HCT116 (cell line): ENCODE measurements at regions not wholly inside any gene's neighbourhood (a gene's known extent, or its start where the extent isn't known, plus 50 kb on each side); places are given as distances from the start of the nearest gene placed in this dataset.
A peak's percentile ranks its signal among the peaks of the same experiment; 100 is the strongest.

Experiments used
- ATAC-seq: fragments of 200-7000 bp; cut with Tn5 transposase; 2 replicates; pipeline ENCODE4 v1.9.1; 2020; ENCODE audit warnings: mild to moderate bottlenecking, moderate library complexity
- BruUV-seq: library from RNA; stranded (reverse); fragments of 400-500 nt; replicated peaks from 2 replicates; lab custom pipeline; 2021; lab: Mats Ljungman, UMichigan
- CTCF ChIA-PET: fragments of 300-600 bp; sonication (Branson Sonifier 250); formaldehyde crosslinking; loops from one replicate; lab custom pipeline; 2021; ENCODE audit warnings: antibody characterized with exemption; lab: Charles Lee
- POLR2A ChIA-PET: fragments of 300-600, 350-600 bp; sonication (Branson Sonifier 250); formaldehyde crosslinking; loops from one replicate; lab custom pipeline; 2021; ENCODE audit warnings: antibody characterized with exemption; lab: Charles Lee
- RAD21 ChIA-PET, 2 experiments: fragments of 300-600 bp; sonication (Branson Sonifier 250); formaldehyde crosslinking; loops; one replicate each; lab custom pipeline; 2023; ENCODE audit warnings: low total read pairs in 2 of 2; ENCODE audit not compliant: uncharacterized antibody in 2 of 2, unreplicated experiment in 2 of 2, low non-redundant PET in 1 of 2; lab: Charles Lee
- DNase-seq: peaks from one replicate; pipeline ENCODE4 v3.0.0-alpha.2; 2010; ENCODE audit warnings: low read depth, low spot score
- H2AFZ ChIP-seq: fragments of 200-600 bp; shearing (Covaris generic), sonication (generic); 2 replicates; pipeline ENCODE4 v1.6.1; 2017; ENCODE audit warnings: low read depth, mixed run types, mixed read lengths, antibody characterized with exemption, low read length; ENCODE audit not compliant: poor library complexity, severe bottlenecking
- H3K27ac ChIP-seq: 2 replicates; pipeline ENCODE4 v1.5.1; 2012; ENCODE audit warnings: low read depth, low read length
- H3K27me3 ChIP-seq: fragments of 200-600 bp; sonication (generic); 2 replicates; pipeline ENCODE4 v1.6.1; 2016; ENCODE audit warnings: mixed run types, low read length, mixed read lengths; ENCODE audit not compliant: insufficient read depth
- H3K36me3 ChIP-seq, 2 experiments: fragments of 200-500 bp in 1 of 2; fragments of 200-600 bp in 1 of 2; sonication (Bioruptor generic) in 1 of 2; sonication (generic) in 1 of 2; 2 replicates each; pipeline versions ENCODE4 v1.5.1 to v1.6.1; 2014 to 2016; ENCODE audit warnings: low read length in 2 of 2, inconsistent platforms in 1 of 2, mixed read lengths in 1 of 2, mixed run types in 1 of 2; ENCODE audit not compliant: insufficient read depth in 2 of 2, control insufficient read depth in 1 of 2
- H3K4me1 ChIP-seq, 2 experiments: fragments of 200-600 bp in 1 of 2; sonication (generic) in 1 of 2; 2 replicates each; pipeline versions ENCODE4 v1.5.1 to v1.6.1; 2012 to 2017; ENCODE audit warnings: low read length in 2 of 2, inconsistent platforms in 1 of 2, mild to moderate bottlenecking in 1 of 2, mixed read lengths in 1 of 2, mixed run types in 1 of 2, moderate library complexity in 1 of 2; ENCODE audit not compliant: insufficient read depth in 2 of 2, control insufficient read depth in 1 of 2
- H3K4me2 ChIP-seq: fragments of 200-600 bp; sonication (generic); 2 replicates; pipeline ENCODE4 v1.6.1; 2017; ENCODE audit warnings: mixed run types, low read length, mixed read lengths
- H3K4me3 ChIP-seq, 2 experiments: fragments of 200-600 bp in 1 of 2; sonication (generic) in 1 of 2; replicated peaks in 1 of 2; 2 replicates each; pipeline ENCODE4 v1.5.1; 2011 to 2016; ENCODE audit warnings: low read length in 2 of 2, control low read depth in 1 of 2, low read depth in 1 of 2, mild to moderate bottlenecking in 1 of 2, mixed read lengths in 1 of 2, mixed run types in 1 of 2
- H3K79me2 ChIP-seq: fragments of 200-600 bp; sonication (generic); 2 replicates; pipeline ENCODE4 v1.6.1; 2017; ENCODE audit warnings: mild to moderate bottlenecking, mixed run types, low read length, moderate library complexity, mixed read lengths; ENCODE audit not compliant: insufficient read depth
- H3K9ac ChIP-seq: fragments of 200-600 bp; sonication (generic); 2 replicates; pipeline ENCODE4 v1.6.1; 2016; ENCODE audit warnings: low read length, mixed read lengths
- H3K9me2 ChIP-seq: fragments of 200-600 bp; sonication (generic), shearing (Covaris generic); 2 replicates; pipeline ENCODE4 v1.6.1; 2017; ENCODE audit warnings: mixed run types, mild to moderate bottlenecking, moderate library complexity; ENCODE audit not compliant: insufficient read depth
- H3K9me3 ChIP-seq, 2 experiments: fragments of 200-500 bp in 1 of 2; fragments of 200-600 bp in 1 of 2; sonication (Bioruptor generic) in 1 of 2; sonication (generic) in 1 of 2; 2 replicates each; pipeline ENCODE4 v1.6.1; 2014 to 2017; ENCODE audit warnings: low read length in 2 of 2, mixed read lengths in 2 of 2, inconsistent platforms in 1 of 2, low read depth in 1 of 2, mild to moderate bottlenecking in 1 of 2, mixed run types in 1 of 2, moderate library complexity in 1 of 2; ENCODE audit not compliant: control insufficient read depth in 1 of 2, insufficient read depth in 1 of 2
- H4K20me1 ChIP-seq: fragments of 200-600 bp; sonication (generic), shearing (Covaris generic); 2 replicates; pipeline ENCODE4 v1.6.1; 2017; ENCODE audit warnings: mixed run types, mild to moderate bottlenecking, moderate library complexity; ENCODE audit not compliant: insufficient read depth
- CEBPB ChIP-seq: IDR thresholded peaks from 2 replicates; pipeline ENCODE4 v1.6.1; 2012; ENCODE audit warnings: low read depth
- EGR1 ChIP-seq: IDR thresholded peaks from 2 replicates; pipeline ENCODE4 v1.6.1; 2012; ENCODE audit warnings: low read depth
- EZH2 ChIP-seq: fragments of 200-600 bp; sonication (generic); IDR thresholded peaks from 2 replicates; pipeline ENCODE4 v1.6.1; 2017; ENCODE audit warnings: antibody characterized with exemption, mixed run types
- EZH2phosphoT487 ChIP-seq: fragments of 200-600 bp; IDR thresholded peaks from 2 replicates; pipeline ENCODE4 v1.6.1; 2018; ENCODE audit warnings: antibody characterized with exemption, borderline replicate concordance
- FOSL1 ChIP-seq: IDR thresholded peaks from 2 replicates; pipeline ENCODE4 v1.6.1; 2012; ENCODE audit warnings: low read depth
- POLR2A ChIP-seq: IDR thresholded peaks from 2 replicates; pipeline ENCODE4 v1.7.0; 2011; ENCODE audit warnings: borderline replicate concordance; ENCODE audit not compliant: insufficient read depth, insufficient read length; ENCODE audit errors: extremely low read depth
- POLR2AphosphoS5 ChIP-seq: IDR thresholded peaks from 2 replicates; pipeline ENCODE4 v1.6.1; 2011; ENCODE audit warnings: mild to moderate bottlenecking, low read depth, low read length, moderate library complexity
- RAD21 ChIP-seq: IDR thresholded peaks from 2 replicates; pipeline ENCODE4 v1.6.1; 2012; ENCODE audit warnings: low read depth, mild to moderate bottlenecking
- SP1 ChIP-seq: IDR thresholded peaks from 2 replicates; pipeline ENCODE4 v1.6.1; 2012; ENCODE audit warnings: low read depth
- SRF ChIP-seq: IDR thresholded peaks from 2 replicates; pipeline ENCODE4 v1.6.1; 2012; ENCODE audit warnings: low read depth
- TCF7L2 ChIP-seq: IDR thresholded peaks from 2 replicates; pipeline ENCODE4 v1.7.0; 2011; ENCODE audit warnings: borderline replicate concordance, inconsistent platforms; ENCODE audit not compliant: insufficient read depth, insufficient read length; ENCODE audit errors: extremely low read depth
- YY1 ChIP-seq: IDR thresholded peaks from 2 replicates; pipeline ENCODE4 v1.6.1; 2011; ENCODE audit warnings: low read length, low read depth, moderate library complexity, mild to moderate bottlenecking; ENCODE audit not compliant: insufficient replicate concordance; ENCODE audit errors: extremely low read depth
- ZFX ChIP-seq: fragments of 450-650 bp; IDR thresholded peaks from 2 replicates; pipeline ENCODE4 v1.6.1; 2017
- intact Hi-C: fragments of 100-400 bp; cut with micrococcal nuclease; formaldehyde crosslinking; loops from 2 replicates; pipeline ENCODE4 v1.10.0; 2022
- TF ChIP-seq, protein P1 (sequence below): IDR thresholded peaks from 2 replicates; pipeline ENCODE4 v1.6.1; 2012
- TF ChIP-seq, protein P2 (sequence below): IDR thresholded peaks from 2 replicates; pipeline ENCODE4 v1.6.1; 2011; ENCODE audit warnings: mild to moderate bottlenecking, low read length, moderate library complexity; ENCODE audit not compliant: insufficient replicate concordance; ENCODE audit errors: extremely low read depth
- TF ChIP-seq, protein P3 (sequence below): IDR thresholded peaks from 2 replicates; pipeline ENCODE4 v1.6.1; 2012

DNA sequence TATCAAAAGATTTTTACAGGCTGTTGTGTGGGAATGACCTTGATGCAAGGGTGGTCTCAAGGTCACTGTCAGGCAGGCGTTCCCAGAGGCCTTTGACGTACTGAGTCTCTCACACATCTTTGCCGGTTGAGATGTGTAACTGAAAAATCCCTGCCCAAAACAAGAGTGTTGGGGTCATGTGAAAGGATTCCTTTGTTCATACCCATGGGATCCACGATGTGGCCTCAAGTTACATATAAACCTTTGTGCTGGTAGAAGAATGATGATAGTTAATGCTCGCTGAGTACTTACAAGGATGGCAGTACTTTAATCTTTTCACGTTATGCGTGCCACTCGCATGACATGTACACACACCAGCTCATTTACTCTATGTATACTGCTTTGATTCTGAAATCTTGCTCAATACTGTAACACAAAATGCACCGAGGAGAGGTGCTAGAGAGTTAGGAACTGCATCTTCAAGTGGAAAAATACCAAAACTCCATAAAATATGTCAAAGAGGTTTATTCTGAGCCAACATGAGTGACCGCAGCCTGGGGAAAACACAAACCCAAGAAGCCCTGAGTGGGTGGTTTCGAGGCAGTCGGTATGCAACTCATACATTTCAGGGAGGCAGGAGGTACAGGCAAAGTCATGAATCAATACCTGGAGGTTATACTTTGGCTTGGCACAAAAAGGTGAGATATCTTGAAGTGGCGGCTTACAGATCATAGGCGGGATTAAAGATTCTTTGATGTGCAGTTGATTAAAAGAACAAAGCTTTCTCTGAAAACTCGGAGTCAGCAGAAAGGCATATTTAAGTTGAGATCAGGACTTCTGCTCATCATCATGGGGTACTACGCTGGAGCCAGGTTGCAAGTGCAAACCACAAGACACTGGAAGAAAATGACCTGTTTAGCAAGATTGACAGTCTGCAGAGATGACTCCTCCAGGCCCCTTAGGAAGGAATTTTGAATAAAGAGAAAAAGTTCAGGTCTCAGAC, 87.4 kb upstream of the ARHGEF7 start:
- H3K27me3 ChIP-seq: no peaks in the 10 kb centered on the region
- DNase-seq (no peak), ATAC-seq (no peak)
- H3K36me3 ChIP-seq: no peaks in the 10 kb centered on the region
- peaks cover 0 to 16% of the 10 kb centered on the region in 2 experiments; a peak in 2 of 4 replicates for H3K4me1 ChIP-seq
- TF ChIP-seq YY1 (no peak), SRF (no peak), EZH2 (no peak)
- TF ChIP-seq, protein P1, sequence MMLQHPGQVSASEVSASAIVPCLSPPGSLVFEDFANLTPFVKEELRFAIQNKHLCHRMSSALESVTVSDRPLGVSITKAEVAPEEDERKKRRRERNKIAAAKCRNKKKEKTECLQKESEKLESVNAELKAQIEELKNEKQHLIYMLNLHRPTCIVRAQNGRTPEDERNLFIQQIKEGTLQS: no peak
- H4K20me1 ChIP-seq: no peaks in the 10 kb centered on the region
- RAD21 ChIA-PET: no interaction called here
- H3K9ac ChIP-seq: no peak overlapping the region
- no TSS peak for BruUV-seq
- POLR2A ChIA-PET: no interaction called here
- no peaks in the 10 kb centered on the region for H3K79me2 ChIP-seq
- peaks cover 0 to 3% of the 10 kb centered on the region in 2 experiments; a peak in 1 of 4 replicates for H3K9me3 ChIP-seq
- H3K4me3 ChIP-seq: no peak overlapping the region
- H3K9me2 ChIP-seq: no peaks in the 10 kb centered on the region
- H3K4me2 ChIP-seq: no peak overlapping the region
- intact Hi-C loops: no loop called here
- no peak overlapping the region for H3K27ac ChIP-seq
- H2AFZ ChIP-seq: no peak overlapping the region
- CTCF ChIA-PET: no interaction called here

DNA sequence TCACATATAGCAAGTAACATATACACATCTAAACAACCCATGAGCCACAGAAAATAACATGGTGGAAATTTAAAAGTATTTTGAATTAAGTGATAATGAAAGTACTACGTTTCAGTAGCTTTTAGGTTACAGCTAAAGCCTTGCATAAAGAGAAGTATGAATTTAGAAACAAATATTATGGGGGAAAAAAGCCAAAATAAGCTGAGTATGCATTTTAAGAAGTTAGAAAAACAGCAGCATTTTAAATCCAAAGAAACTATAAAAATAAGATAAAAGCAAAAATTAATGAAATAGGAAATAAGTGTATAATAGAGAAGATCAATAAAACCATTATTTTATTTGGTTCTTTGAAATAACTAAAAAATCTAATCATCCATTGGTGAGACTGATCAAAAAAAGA, 89.8 kb upstream of the ARHGEF7 start:
- no peaks in the 10 kb centered on the region for H3K9me2 ChIP-seq
- TF ChIP-seq CEBPB: no peak
- TF ChIP-seq EZH2phosphoT487: no peak
- no peak for TF ChIP-seq POLR2AphosphoS5
- no peak for TF ChIP-seq SP1
- no peak for TF ChIP-seq ZFX
- TF ChIP-seq, protein P2, sequence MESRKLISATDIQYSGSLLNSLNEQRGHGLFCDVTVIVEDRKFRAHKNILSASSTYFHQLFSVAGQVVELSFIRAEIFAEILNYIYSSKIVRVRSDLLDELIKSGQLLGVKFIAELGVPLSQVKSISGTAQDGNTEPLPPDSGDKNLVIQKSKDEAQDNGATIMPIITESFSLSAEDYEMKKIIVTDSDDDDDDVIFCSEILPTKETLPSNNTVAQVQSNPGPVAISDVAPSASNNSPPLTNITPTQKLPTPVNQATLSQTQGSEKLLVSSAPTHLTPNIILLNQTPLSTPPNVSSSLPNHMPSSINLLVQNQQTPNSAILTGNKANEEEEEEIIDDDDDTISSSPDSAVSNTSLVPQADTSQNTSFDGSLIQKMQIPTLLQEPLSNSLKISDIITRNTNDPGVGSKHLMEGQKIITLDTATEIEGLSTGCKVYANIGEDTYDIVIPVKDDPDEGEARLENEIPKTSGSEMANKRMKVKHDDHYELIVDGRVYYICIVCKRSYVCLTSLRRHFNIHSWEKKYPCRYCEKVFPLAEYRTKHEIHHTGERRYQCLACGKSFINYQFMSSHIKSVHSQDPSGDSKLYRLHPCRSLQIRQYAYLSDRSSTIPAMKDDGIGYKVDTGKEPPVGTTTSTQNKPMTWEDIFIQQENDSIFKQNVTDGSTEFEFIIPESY: no peak
- no peak for TF ChIP-seq EGR1
- TF ChIP-seq FOSL1: no peak
- TF ChIP-seq YY1: no peak
- TF ChIP-seq RAD21: no peak
- TF ChIP-seq, protein P3, sequence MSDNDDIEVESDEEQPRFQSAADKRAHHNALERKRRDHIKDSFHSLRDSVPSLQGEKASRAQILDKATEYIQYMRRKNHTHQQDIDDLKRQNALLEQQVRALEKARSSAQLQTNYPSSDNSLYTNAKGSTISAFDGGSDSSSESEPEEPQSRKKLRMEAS: no peak
- TF ChIP-seq EZH2: no peak
- TF ChIP-seq POLR2A: no peak
- no peak for TF ChIP-seq TCF7L2
- intact Hi-C loops: no loop called here
- H2AFZ ChIP-seq: peak overlapping the region; percentile 21
- no peak overlapping the region for H3K4me3 ChIP-seq
- H3K4me1 ChIP-seq: peaks cover 0 to 6% of the 10 kb centered on the region in 2 experiments; a peak in 1 of 4 replicates
- peaks cover 4 to 12% of the 10 kb centered on the region in 2 experiments; a peak in 1 of 4 replicates for H3K9me3 ChIP-seq
- H3K27me3 ChIP-seq: no peaks in the 10 kb centered on the region
- H4K20me1 ChIP-seq: no peaks in the 10 kb centered on the region
- no peaks in the 10 kb centered on the region for H3K79me2 ChIP-seq
- DNase-seq (no peak), ATAC-seq (no peak)
- no TSS peak for BruUV-seq
- POLR2A ChIA-PET: no interaction called here
- H3K36me3 ChIP-seq: no peaks in the 10 kb centered on the region
- H3K4me2 ChIP-seq: no peak overlapping the region
- no peak overlapping the region for H3K27ac ChIP-seq
- RAD21 ChIA-PET: no interaction called here
- H3K9ac ChIP-seq: no peak overlapping the region
- CTCF ChIA-PET: no interaction called here
